Neural cell (in vitro differentiated cells): ENCODE measurements at regions not wholly inside any gene's neighbourhood (a gene's known extent, or its start where the extent isn't known, plus 50 kb on each side); places are given as distances from the start of the nearest gene placed in this dataset.

Source experiments
- H2AFZ ChIP-seq: fragments of 200-600, 300-800 bp; sonication (generic), shearing (Covaris generic); 2 replicates; pipeline ENCODE4 v1.6.0; 2014; ENCODE audit warnings: low read depth, mild to moderate bottlenecking, antibody characterized with exemption, low read length, moderate library complexity
- H3F3A ChIP-seq: fragments of 200-600 bp; shearing (Covaris generic); 2 replicates; pipeline ENCODE4 v1.6.1; 2016; ENCODE audit warnings: mild to moderate bottlenecking, moderate library complexity, mixed read lengths, antibody characterized with exemption, low read length; ENCODE audit not compliant: insufficient read depth, poor library complexity, severe bottlenecking
- H3K27ac ChIP-seq: fragments of 200-600, 300-800 bp; sonication (generic), shearing (Covaris generic); 2 replicates; pipeline ENCODE4 v1.5.1; 2014; ENCODE audit warnings: mild to moderate bottlenecking, low read length, moderate library complexity
- H3K27me3 ChIP-seq: fragments of 300-800, 200-600 bp; sonication (generic), shearing (Covaris generic); 2 replicates; pipeline ENCODE4 v1.6.0; 2014; ENCODE audit warnings: mild to moderate bottlenecking, low read depth, low read length, moderate library complexity; ENCODE audit not compliant: insufficient read depth
- H3K36me3 ChIP-seq: fragments of 300-800, 200-600 bp; sonication (generic), shearing (Covaris generic); 2 replicates; pipeline ENCODE4 v1.5.1; 2014; ENCODE audit warnings: mild to moderate bottlenecking, antibody characterized with exemption, low read length, moderate library complexity; ENCODE audit not compliant: insufficient read depth
- H3K4me2 ChIP-seq: fragments of 300-800, 200-600 bp; sonication (generic), shearing (Covaris generic); 2 replicates; pipeline ENCODE4 v1.6.0; 2014; ENCODE audit warnings: mild to moderate bottlenecking, low read length
- H3K4me3 ChIP-seq: fragments of 300-800, 200-600 bp; sonication (generic), shearing (Covaris generic); 2 replicates; pipeline ENCODE4 v1.5.1; 2014; ENCODE audit warnings: mild to moderate bottlenecking, low read length, moderate library complexity
- H3K79me2 ChIP-seq: fragments of 200-600 bp; shearing (Covaris generic); replicated peaks from 2 replicates; pipeline ENCODE4 v1.6.0; 2014; ENCODE audit warnings: mild to moderate bottlenecking, low read length, moderate library complexity; ENCODE audit not compliant: insufficient read depth
- H3K9ac ChIP-seq: fragments of 300-800, 200-600 bp; sonication (generic), shearing (Covaris generic); 2 replicates; pipeline ENCODE4 v1.6.1; 2016; ENCODE audit warnings: mild to moderate bottlenecking, low read length, mixed read lengths
- H3K9me2 ChIP-seq: fragments of 200-600 bp; shearing (Covaris generic); 2 replicates; pipeline ENCODE4 v1.6.1; 2016; ENCODE audit warnings: mild to moderate bottlenecking, low read length, mixed read lengths; ENCODE audit not compliant: insufficient read depth
- H3K9me3 ChIP-seq: fragments of 200-600, 300-800 bp; sonication (generic), shearing (Covaris generic); 2 replicates; pipeline ENCODE4 v1.6.1; 2016; ENCODE audit warnings: mild to moderate bottlenecking, mixed run types, low read length, moderate library complexity, mixed read lengths
- H4K20me1 ChIP-seq: fragments of 200-600 bp; shearing (Covaris generic); 2 replicates; pipeline ENCODE4 v1.6.1; 2016; ENCODE audit warnings: mild to moderate bottlenecking, mixed run types; ENCODE audit not compliant: insufficient read depth
- CTCF ChIP-seq: fragments of 450-650 bp; IDR thresholded peaks from 2 replicates; pipeline ENCODE4 v1.5.1; 2014; ENCODE audit warnings: antibody characterized with exemption, mild to moderate bottlenecking, moderate library complexity; ENCODE audit not compliant: poor library complexity, severe bottlenecking
- EP300 ChIP-seq: fragments of 450-650 bp; conservative IDR thresholded peaks from 2 replicates; pipeline ENCODE4 v1.6.1; 2014; ENCODE audit warnings: antibody characterized with exemption, mild to moderate bottlenecking, moderate library complexity; ENCODE audit not compliant: poor library complexity, severe bottlenecking
- EZH2 ChIP-seq: fragments of 200-600, 300-800 bp; shearing (Covaris generic), sonication (generic); IDR thresholded peaks from 2 replicates; pipeline ENCODE4 v1.6.1; 2014; ENCODE audit warnings: antibody characterized with exemption, low read length, borderline replicate concordance, mild to moderate bottlenecking; ENCODE audit not compliant: insufficient read depth, poor library complexity, severe bottlenecking
- MXI1 ChIP-seq: fragments of 450-650 bp; conservative IDR thresholded peaks from 2 replicates; pipeline ENCODE4 v1.6.1; 2014; ENCODE audit warnings: antibody characterized with exemption, mild to moderate bottlenecking; ENCODE audit not compliant: poor library complexity, severe bottlenecking
- POLR2AphosphoS5 ChIP-seq: IDR thresholded peaks from 2 replicates; pipeline ENCODE4 v1.6.1; 2012
- RAD21 ChIP-seq: fragments of 450-650 bp; conservative IDR thresholded peaks from 2 replicates; pipeline ENCODE4 v1.6.1; 2014; ENCODE audit warnings: antibody characterized with exemption, mild to moderate bottlenecking, moderate library complexity
- REST ChIP-seq: IDR thresholded peaks from 2 replicates; pipeline ENCODE4 v1.6.1; 2012; ENCODE audit warnings: borderline replicate concordance
- SMC3 ChIP-seq: fragments of 450-650 bp; conservative IDR thresholded peaks from 2 replicates; pipeline ENCODE4 v1.6.1; 2014; ENCODE audit warnings: antibody characterized with exemption, mild to moderate bottlenecking, moderate library complexity; ENCODE audit not compliant: poor library complexity
- TAF1 ChIP-seq: IDR thresholded peaks from 2 replicates; pipeline ENCODE4 v1.6.1; 2012; ENCODE audit warnings: low read depth

- H3K79me2 ChIP-seq = no peaks in the 10 kb centered on the region
- H2AFZ ChIP-seq = no peak overlapping the region
- H3K36me3 ChIP-seq = no peaks in the 10 kb centered on the region
- H4K20me1 ChIP-seq = no peaks in the 10 kb centered on the region
- H3K9me2 ChIP-seq = no peaks in the 10 kb centered on the region
- no peak overlapping the region for H3K4me2 ChIP-seq
- no peaks in the 10 kb centered on the region for H3K27me3 ChIP-seq
- no peak overlapping the region for H3K4me3 ChIP-seq
- no peak overlapping the region for H3K9ac ChIP-seq
- H3F3A ChIP-seq = no peaks in the 10 kb centered on the region
- H3K9me3 ChIP-seq = no peaks in the 10 kb centered on the region
- H3K27ac ChIP-seq = no peak overlapping the region
- TF ChIP-seq RAD21 = no peak
- no peak for TF ChIP-seq POLR2AphosphoS5
Measured at GRCh38 chr1:36625253-36625934, 142.7 kb upstream of the CSF3R start.

- H3K9me3 ChIP-seq = no peaks in the 10 kb centered on the region
- no peaks in the 10 kb centered on the region for H3K36me3 ChIP-seq
- H2AFZ ChIP-seq = no peak overlapping the region
- no peak overlapping the region for H3K9ac ChIP-seq
- H4K20me1 ChIP-seq = no peaks in the 10 kb centered on the region
- H3K27me3 ChIP-seq = no peaks in the 10 kb centered on the region
- H3K9me2 ChIP-seq = no peaks in the 10 kb centered on the region
- no peak for TF ChIP-seq CTCF
- no peak for TF ChIP-seq POLR2AphosphoS5
- no peak for TF ChIP-seq MXI1
- TF ChIP-seq RAD21 = no peak
- TF ChIP-seq EZH2 = no peak
- no peak for TF ChIP-seq SMC3
- TF ChIP-seq TAF1 = no peak
- no peak for TF ChIP-seq EP300
- TF ChIP-seq REST = no peak
- no peaks in the 10 kb centered on the region for H3F3A ChIP-seq
- H3K4me3 ChIP-seq = no peak overlapping the region
- H3K27ac ChIP-seq = no peak overlapping the region
- no peaks in the 10 kb centered on the region for H3K79me2 ChIP-seq
- no peak overlapping the region for H3K4me2 ChIP-seq
Measured at GRCh38 chr1:36624466-36624865, 141.8 kb upstream of the CSF3R start.
